ENCODE measurements at regions not wholly inside any gene's neighbourhood (a gene's known extent, or its start where the extent isn't known, plus 50 kb on each side); places are given as distances from the start of the nearest gene placed in this dataset.

- Histone ChIP-seq H2BK120ac (ENCODE audit: low read depth, low read length) (no peak overlapping the region), H3K14ac (replicated peaks; ENCODE audit: low read depth, low read length) (no peak overlapping the region), H3K4ac (ENCODE audit: low read depth, low read length) (no peak overlapping the region), H3K9ac (ENCODE audit: low read depth, low read length) (no peak overlapping the region), H2AFZ (replicated peaks; ENCODE audit: low read length, poor library complexity) (no peak overlapping the region), H2BK15ac (ENCODE audit: low read depth, low read length) (no peak overlapping the region), H3K79me1 (ENCODE audit: low read depth in 1 of 2, low read length in 2 of 2) (no peaks in the 10 kb centered on the region), H3K27ac (ENCODE audit: insufficient read depth, low read length) (no peak overlapping the region), H3K4me2 (ENCODE audit: low read depth, low read length) (no peak overlapping the region), H3K4me3 (ENCODE audit: insufficient read depth, low read depth, low read length) (no peak overlapping the region), H3K9me3 (ENCODE audit: control insufficient read depth, insufficient read depth, low read length) (no peaks in the 10 kb centered on the region), H2AK5ac (ENCODE audit: low read depth, low read length) (no peak overlapping the region), H2BK5ac (ENCODE audit: low read depth, low read length, poor library complexity, severe bottlenecking) (no peak overlapping the region), H4K5ac (ENCODE audit: low read depth, low read length) (no peak overlapping the region), H4K91ac (ENCODE audit: insufficient read depth, low read depth, low read length) (no peak overlapping the region), H3K9me1 (ENCODE audit: insufficient read depth, low read length) (no peaks in the 10 kb centered on the region), H3K56ac (ENCODE audit: extremely low read depth, insufficient read depth, low read length) (no peak overlapping the region), H4K20me1 (ENCODE audit: insufficient read depth, low read length) (no peaks in the 10 kb centered on the region), H3K27me3 (ENCODE audit: control insufficient read depth, insufficient read depth, low read length) (no peaks in the 10 kb centered on the region), H3K36me3 (ENCODE audit: control insufficient read depth, insufficient read depth, low read length) (no peaks in the 10 kb centered on the region), H2BK20ac (ENCODE audit: low read depth, low read length) (no peak overlapping the region), H3K4me1 (ENCODE audit: control insufficient read depth, insufficient read depth, low read length) (no peaks in the 10 kb centered on the region), H4K8ac (ENCODE audit: low read depth in 2 of 2, low read length in 2 of 2) (no peak overlapping the region), H3K18ac (ENCODE audit: low read depth, low read length) (no peak overlapping the region), H3K23ac (ENCODE audit: low read depth, low read length) (no peak overlapping the region), H2AK9ac (replicated peaks; ENCODE audit: low read depth, low read length, poor library complexity) (no peak overlapping the region)
- ChIA-PET CTCF (no interaction called here), POLR2A (ENCODE audit: unreplicated experiment) (no interaction called here)
- in situ Hi-C loops (cut with MboI; ENCODE audit: low sequenced_read_pairs) (no loop called here), intact Hi-C loops (cut with micrococcal nuclease) (no loop called here), dilution Hi-C loops (cut with HindIII; ENCODE audit: low sequenced_read_pairs, unreplicated experiment) (no loop called here)
- ATAC-seq (ENCODE audit: low read depth) (no peak), DNase-seq (no peak)
- TF ChIP-seq MAZ (IDR thresholded peaks at IDR 0.05; ENCODE audit: borderline replicate concordance, low read depth, low read length), result no peak
- no peak for TF ChIP-seq RFX5 (IDR thresholded peaks at IDR 0.05; ENCODE audit: low read depth, low read length)
- no peak for TF ChIP-seq CEBPB (IDR thresholded peaks at IDR 0.05; ENCODE audit: low read depth, low read length)
- TF ChIP-seq MAFK (IDR thresholded peaks at IDR 0.05; ENCODE audit: low read depth, low read length), result no peak
- TF ChIP-seq FOS (IDR thresholded peaks at IDR 0.05; ENCODE audit: low read depth, low read length), result no peak
- no CpG with 5 or more reads among the region's 3 CpGs for WGBS, 2 experiments (ENCODE audit: extremely low coverage in 2 of 2, insufficient read length in 1 of 2)
- no TSS peak for BruUV-seq (replicated peaks)
Observed at GRCh38 chrX:15167826-15168225, 102.1 kb downstream of the ASB9 start.

All from IMR-90 (cell line).